ENCODE measurements at regions not wholly inside any gene's neighbourhood (a gene's known extent, or its start where the extent isn't known, plus 50 kb on each side); places are given as distances from the start of the nearest gene placed in this dataset.

- TF ChIP-seq CTCF (conservative IDR thresholded peaks at IDR 0.05; ENCODE audit: low read depth in 2 of 2) (no peak), POLR2AphosphoS5 (IDR thresholded peaks at IDR 0.05; ENCODE audit: low read depth) (no peak), EZH2phosphoT487 (IDR thresholded peaks at IDR 0.05; ENCODE audit: unreplicated experiment) (no peak), REST (IDR thresholded peaks at IDR 0.05; ENCODE audit: unreplicated experiment) (no peak), ZNF331 (CRISPR knock-in tag; IDR thresholded peaks at IDR 0.05; ENCODE audit: low read depth) (no peak), EZH2 (IDR thresholded peaks at IDR 0.05; ENCODE audit: low read depth, unreplicated experiment) (no peak)
These were observed 133.3 kb downstream of the ABCC12 start for GRCh38 chr16:48022496-48022895.
